ENCODE measurements at regions not wholly inside any gene's neighbourhood (a gene's known extent, or its start where the extent isn't known, plus 50 kb on each side); places are given as distances from the start of the nearest gene placed in this dataset.

DNA sequence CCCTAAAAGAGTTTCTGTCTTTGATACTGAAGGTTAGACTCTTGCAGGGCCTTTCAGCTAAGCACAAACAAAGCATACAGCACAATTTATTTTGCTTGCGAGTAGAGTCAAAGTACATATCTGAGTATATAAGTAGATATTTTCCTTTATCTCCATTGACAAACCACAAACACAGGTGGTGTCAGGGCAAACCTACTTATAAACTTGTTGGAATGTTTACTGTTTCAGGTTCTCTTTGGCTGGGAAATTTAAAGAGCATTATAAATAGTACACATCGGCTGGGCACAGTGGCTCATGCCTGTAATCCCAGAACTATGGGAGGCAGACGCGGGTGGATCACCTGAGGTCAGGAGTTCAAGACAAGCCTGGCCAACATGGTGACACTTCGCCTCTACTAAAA is 442.6 kb upstream of the PSMD7 start:
- H2AFZ ChIP-seq (replicated peaks; ENCODE audit: low read length, poor library complexity) = no peak overlapping the region
- no peak for DNase-seq
- no peak overlapping the region for H3K14ac ChIP-seq (replicated peaks; ENCODE audit: low read depth, low read length)
- no peak overlapping the region for H3K4ac ChIP-seq (ENCODE audit: low read depth, low read length)
- no peaks in the 10 kb centered on the region for H4K20me1 ChIP-seq (ENCODE audit: insufficient read depth, low read length)
- TF ChIP-seq SMC3 (IDR thresholded peaks at IDR 0.05; ENCODE audit: low read depth, low read length) (no peak), ELK1 (IDR thresholded peaks at IDR 0.05; ENCODE audit: borderline replicate concordance, low read depth, low read length) (no peak), CEBPB (IDR thresholded peaks at IDR 0.05; ENCODE audit: low read depth, low read length) (no peak), CHD1 (IDR thresholded peaks at IDR 0.05; ENCODE audit: low read depth, low read length) (no peak), MXI1 (IDR thresholded peaks at IDR 0.05; ENCODE audit: borderline replicate concordance, low read depth, low read length) (no peak), BHLHE40 (IDR thresholded peaks at IDR 0.05; ENCODE audit: low read depth, low read length) (no peak), CTCF (conservative IDR thresholded peaks at IDR 0.05; ENCODE audit: low read depth, low read length) (no peak), RCOR1 (IDR thresholded peaks at IDR 0.05; ENCODE audit: insufficient replicate concordance, low read length) (no peak), RAD21 (IDR thresholded peaks at IDR 0.05; ENCODE audit: low read length) (no peak), MAFK (IDR thresholded peaks at IDR 0.05; ENCODE audit: low read depth, low read length) (no peak), MAZ (IDR thresholded peaks at IDR 0.05; ENCODE audit: borderline replicate concordance, low read depth, low read length) (no peak), NFE2L2 (IDR thresholded peaks at IDR 0.05; ENCODE audit: low read depth, low read length) (no peak), POLR2A (IDR thresholded peaks at IDR 0.05; ENCODE audit: low read depth, low read length) (no peak), RFX5 (IDR thresholded peaks at IDR 0.05; ENCODE audit: low read depth, low read length) (no peak), FOS (IDR thresholded peaks at IDR 0.05; ENCODE audit: low read depth, low read length) (no peak)
- TF ChIP-seq, protein P1, sequence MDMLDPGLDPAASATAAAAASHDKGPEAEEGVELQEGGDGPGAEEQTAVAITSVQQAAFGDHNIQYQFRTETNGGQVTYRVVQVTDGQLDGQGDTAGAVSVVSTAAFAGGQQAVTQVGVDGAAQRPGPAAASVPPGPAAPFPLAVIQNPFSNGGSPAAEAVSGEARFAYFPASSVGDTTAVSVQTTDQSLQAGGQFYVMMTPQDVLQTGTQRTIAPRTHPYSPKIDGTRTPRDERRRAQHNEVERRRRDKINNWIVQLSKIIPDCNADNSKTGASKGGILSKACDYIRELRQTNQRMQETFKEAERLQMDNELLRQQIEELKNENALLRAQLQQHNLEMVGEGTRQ (IDR thresholded peaks at IDR 0.05; ENCODE audit: low read depth, low read length) = no peak
- dilution Hi-C loops (cut with HindIII; ENCODE audit: low sequenced_read_pairs, unreplicated experiment) (no loop called here), intact Hi-C loops (cut with micrococcal nuclease) (no loop called here), in situ Hi-C loops (cut with MboI; ENCODE audit: low sequenced_read_pairs) (no loop called here)
- H2BK15ac ChIP-seq (ENCODE audit: low read depth, low read length) = no peak overlapping the region
- H3K4me3 ChIP-seq (ENCODE audit: insufficient read depth, low read depth, low read length) = no peak overlapping the region
- no peak overlapping the region for H3K18ac ChIP-seq (ENCODE audit: low read depth, low read length)
- H4K5ac ChIP-seq (ENCODE audit: low read depth, low read length) = no peak overlapping the region
- H3K4me1 ChIP-seq (ENCODE audit: control insufficient read depth, insufficient read depth, low read length) = no peaks in the 10 kb centered on the region
- POLR2A ChIA-PET (ENCODE audit: unreplicated experiment) = no interaction called here
- no peaks in the 10 kb centered on the region for H3K27me3 ChIP-seq (ENCODE audit: control insufficient read depth, insufficient read depth, low read length)
- no peaks in the 10 kb centered on the region for H3K79me1 ChIP-seq (ENCODE audit: low read depth in 1 of 2, low read length in 2 of 2)
- no peak overlapping the region for H3K9ac ChIP-seq (ENCODE audit: low read depth, low read length)
- H3K27ac ChIP-seq (ENCODE audit: insufficient read depth, low read length) = no peak overlapping the region
- CTCF ChIA-PET = no interaction called here
- H2BK5ac ChIP-seq (ENCODE audit: low read depth, low read length, poor library complexity, severe bottlenecking) = no peak overlapping the region
- no peak overlapping the region for H3K4me2 ChIP-seq (ENCODE audit: low read depth, low read length)
- no peak overlapping the region for H2AK5ac ChIP-seq (ENCODE audit: low read depth, low read length)
- no peaks in the 10 kb centered on the region for H3K36me3 ChIP-seq (ENCODE audit: control insufficient read depth, insufficient read depth, low read length)
- no TSS peak for BruUV-seq (replicated peaks)
- H4K91ac ChIP-seq (ENCODE audit: insufficient read depth, low read depth, low read length) = no peak overlapping the region
- H3K9me3 ChIP-seq (ENCODE audit: control insufficient read depth, insufficient read depth, low read length) = no peaks in the 10 kb centered on the region; the same call in 1 of the 2 replicates
- H2BK20ac ChIP-seq (ENCODE audit: low read depth, low read length) = no peak overlapping the region
- no peaks in the 10 kb centered on the region for H3K9me1 ChIP-seq (ENCODE audit: insufficient read depth, low read length)
- no peak overlapping the region for H2BK120ac ChIP-seq (ENCODE audit: low read depth, low read length)
- H3K56ac ChIP-seq (ENCODE audit: extremely low read depth, insufficient read depth, low read length) = no peak overlapping the region
- WGBS, 2 experiments (ENCODE audit: extremely low coverage in 2 of 2, insufficient read length in 1 of 2) = no CpG with 5 or more reads among the region's 5 CpGs
- no peak for ATAC-seq (ENCODE audit: low read depth)
- no peak overlapping the region for H4K8ac ChIP-seq (ENCODE audit: low read depth in 2 of 2, low read length in 2 of 2)
- H3K23ac ChIP-seq (ENCODE audit: low read depth, low read length) = no peak overlapping the region
- no peak overlapping the region for H2AK9ac ChIP-seq (replicated peaks; ENCODE audit: low read depth, low read length, poor library complexity)
